HG03575 (cell line): ENCODE measurements at regions not wholly inside any gene's neighbourhood (a gene's known extent, or its start where the extent isn't known, plus 50 kb on each side); places are given as distances from the start of the nearest gene placed in this dataset.
A peak's percentile ranks its signal among the peaks of the same experiment; 100 is the strongest.

ENCODE experiments used
- ATAC-seq: cut with Tn5 transposase; IDR thresholded peaks from one replicate; pipeline ENCODE4 v1.9.1; 2021; ENCODE audit not compliant: unreplicated experiment, insufficient number of reproducible peaks, low FRiP score; ENCODE audit errors: extremely low read depth

DNA sequence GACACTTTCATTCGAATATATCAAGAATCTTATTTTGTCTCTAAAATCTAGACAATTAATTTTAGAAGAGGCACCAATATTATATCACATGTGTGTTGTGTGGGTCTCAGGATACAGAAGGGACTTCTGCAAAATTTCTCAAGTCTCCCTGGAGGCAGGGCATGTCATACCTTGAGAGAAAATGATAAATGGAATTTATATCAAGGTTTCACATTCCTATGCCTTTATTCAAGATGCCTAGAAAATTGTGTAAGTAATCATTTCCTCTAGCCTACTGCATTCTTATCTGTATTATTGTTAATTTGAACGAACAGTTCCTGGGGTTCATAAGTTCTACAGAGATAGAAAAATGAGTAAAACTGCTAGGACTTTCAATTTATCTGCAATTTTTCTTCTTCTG is 1247.9 kb downstream of the GRIK2 start:
- no peak for ATAC-seq

DNA sequence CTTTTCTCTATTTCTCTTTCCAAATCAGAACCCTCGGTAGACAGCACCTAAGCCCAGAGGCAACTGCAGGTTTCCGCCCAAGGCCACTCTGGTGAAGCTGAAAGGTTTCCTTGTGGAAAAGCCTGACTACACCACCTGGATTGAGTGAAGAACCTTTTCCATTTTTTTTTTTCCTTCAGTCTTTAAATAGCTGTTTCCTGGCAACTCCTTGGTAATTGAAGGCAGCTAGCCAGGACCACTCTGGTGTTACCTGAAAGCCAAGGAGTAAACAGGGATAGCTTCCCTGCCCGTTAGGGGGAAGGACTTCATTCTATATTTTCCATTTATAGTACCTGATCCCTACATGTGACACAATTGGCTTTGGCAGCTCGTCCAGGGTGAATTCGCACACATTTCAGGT is 1238.4 kb downstream of the GRIK2 start:
- no peak for ATAC-seq

DNA sequence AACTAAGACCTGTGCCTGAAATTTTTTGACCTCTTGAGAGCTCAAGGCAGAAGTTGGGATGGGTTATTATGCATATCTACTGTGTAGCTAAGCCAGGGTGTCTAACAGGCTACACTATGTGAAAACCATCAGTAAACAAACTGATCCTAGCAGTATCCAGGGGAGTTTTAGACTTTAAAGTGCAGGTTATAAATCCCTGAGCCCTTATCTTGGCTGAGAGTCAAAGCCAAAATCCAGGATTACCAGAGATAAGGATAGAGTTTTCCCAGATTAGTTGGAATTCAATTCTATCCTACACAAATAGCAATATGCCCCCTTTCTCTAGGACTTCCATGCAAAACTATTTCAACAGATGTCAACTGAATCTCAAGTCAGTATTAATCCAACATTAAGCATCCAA is 1229.7 kb downstream of the GRIK2 start:
- no peak for ATAC-seq

DNA sequence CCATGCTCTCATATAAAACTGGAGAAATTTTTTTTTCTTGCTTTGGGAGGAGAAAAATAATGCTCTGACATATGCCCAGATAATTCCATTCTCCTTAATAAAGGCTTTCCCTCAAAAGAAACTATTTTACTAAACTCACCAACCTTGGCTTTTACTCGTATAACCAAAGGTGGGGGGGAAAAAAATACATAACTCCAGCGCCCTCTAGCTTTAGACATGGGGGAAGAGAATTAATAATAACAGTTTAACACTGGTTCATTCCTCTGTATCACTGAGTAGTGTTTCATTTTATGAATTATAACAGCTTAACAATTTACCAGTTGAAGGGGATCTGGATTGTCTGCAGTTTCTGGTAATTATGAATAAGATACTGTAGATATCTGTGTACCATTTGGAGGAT is 1226.1 kb downstream of the GRIK2 start:
- no peak for ATAC-seq

DNA sequence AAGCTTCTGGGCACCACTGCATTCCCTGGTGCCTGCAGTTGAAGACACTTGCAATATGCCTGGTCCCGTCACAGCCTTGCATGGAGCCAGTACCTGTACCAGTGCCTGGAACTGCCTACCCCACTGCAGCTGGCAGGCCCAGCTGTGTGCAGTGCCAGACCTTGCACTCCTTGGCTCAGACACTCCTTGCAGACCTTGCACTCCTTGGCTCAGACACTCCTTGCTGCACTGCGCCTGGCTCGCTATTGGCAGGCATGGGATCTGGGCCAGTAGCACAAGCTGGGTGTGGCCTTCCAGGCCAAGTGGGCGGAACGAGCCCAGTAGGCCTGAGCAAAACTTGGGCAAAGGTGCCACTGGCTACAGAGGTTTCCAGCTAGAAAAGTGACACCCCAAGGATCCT is 1189.1 kb downstream of the GRIK2 start:
- no peak for ATAC-seq

DNA sequence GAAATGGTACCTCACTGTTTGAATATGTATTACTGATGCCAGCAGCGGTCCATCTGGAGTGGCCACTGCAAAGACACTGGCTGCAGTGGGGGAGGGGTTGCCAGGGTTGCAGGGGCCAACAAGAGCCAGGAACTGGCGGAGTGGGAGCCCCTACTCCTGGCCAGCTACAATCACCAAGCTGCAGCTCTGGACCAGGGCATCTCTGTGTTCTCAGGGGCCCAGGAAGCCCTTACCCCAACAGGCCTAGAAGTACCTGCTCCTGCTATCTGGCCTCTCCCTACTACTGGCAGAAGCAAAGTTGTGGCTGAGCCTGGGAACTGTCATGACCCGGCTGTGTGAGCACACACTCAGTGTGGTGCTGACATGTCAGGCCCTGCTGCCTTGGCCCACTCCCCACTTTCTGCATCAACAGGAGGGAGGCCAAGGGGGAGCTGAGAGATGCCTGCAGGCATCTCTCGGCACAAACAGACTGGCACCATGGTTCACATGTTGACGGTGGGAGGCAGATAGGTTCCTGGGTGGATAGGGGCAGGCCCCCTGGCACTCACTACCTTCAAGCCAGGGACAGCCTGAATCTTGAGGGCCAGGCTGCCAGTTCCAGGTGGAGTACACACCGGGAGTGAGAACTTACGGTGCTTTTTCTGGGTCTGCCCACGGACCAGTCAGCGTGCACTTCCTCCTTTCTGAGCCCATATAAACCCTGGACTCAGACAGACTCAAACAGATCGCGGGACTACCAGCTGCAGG is 1188.0 kb downstream of the GRIK2 start:
- no peak for ATAC-seq

DNA sequence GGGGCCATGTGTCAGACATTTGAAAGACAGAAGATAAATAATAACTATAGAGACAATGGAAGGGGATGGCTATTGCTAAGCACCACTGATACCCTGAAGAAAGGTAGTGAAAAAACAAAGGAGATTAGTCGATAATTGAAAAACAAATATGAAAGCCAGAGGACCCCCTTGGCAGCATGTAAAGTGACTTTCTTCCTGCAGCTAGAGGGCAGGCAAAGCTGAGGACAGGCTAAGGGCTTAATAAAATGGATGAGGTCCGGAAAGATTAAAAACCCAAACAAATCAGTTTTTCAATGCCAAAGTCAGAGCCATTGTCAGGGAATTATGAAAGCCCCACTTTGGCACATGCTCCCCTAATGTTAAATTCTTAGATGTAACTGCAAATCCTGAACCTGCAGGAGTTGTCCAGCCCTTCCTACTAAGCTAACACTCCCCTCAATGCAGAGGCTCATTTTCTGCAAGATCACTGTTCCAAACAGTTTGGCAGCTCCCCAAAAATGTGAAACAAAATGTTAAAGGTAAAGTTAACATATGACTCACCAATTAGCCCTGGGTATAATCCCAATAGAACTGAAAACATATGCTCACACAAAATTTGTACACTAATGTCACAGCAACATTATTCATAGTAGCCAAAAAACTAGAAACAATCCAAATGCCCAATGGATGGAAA is 1177.9 kb downstream of the GRIK2 start:
- no peak for ATAC-seq

DNA sequence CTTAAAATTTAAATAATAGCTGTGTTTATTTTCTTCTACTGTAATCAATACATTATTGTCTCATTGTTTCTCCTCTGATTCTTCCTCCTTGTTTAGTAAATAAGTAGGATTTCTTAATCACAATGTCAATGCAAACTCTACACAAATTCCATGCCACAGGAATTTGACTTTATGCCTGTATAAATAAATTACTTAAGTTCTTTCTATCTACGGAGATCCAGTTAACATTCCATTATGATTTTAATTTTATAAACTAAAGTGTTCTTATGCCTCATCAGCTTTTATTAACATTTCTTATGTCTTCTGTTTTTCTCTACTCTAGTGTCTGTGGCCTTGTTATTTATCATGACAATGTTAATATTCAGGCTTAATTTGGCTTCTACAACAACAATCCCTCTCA is 1169.2 kb downstream of the GRIK2 start:
- no peak for ATAC-seq

DNA sequence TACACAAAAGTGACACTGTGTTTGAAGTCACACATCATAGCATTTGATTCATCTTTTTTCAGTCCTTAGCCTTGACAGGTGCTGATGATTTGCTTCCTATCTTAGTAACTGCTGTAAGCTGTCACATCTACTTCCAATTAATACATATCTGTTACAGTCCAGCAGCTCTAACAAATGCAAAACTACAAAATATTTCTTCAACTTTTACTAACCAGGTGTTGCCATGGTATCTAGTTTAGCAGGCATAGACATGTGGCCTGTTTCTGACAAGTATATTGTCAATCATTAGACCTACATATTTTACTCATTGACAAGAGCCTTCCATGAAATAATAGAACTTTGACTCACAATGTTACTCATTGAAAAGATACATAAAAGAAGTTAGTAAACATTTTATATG is 1159.7 kb downstream of the GRIK2 start:
- no peak for ATAC-seq

DNA sequence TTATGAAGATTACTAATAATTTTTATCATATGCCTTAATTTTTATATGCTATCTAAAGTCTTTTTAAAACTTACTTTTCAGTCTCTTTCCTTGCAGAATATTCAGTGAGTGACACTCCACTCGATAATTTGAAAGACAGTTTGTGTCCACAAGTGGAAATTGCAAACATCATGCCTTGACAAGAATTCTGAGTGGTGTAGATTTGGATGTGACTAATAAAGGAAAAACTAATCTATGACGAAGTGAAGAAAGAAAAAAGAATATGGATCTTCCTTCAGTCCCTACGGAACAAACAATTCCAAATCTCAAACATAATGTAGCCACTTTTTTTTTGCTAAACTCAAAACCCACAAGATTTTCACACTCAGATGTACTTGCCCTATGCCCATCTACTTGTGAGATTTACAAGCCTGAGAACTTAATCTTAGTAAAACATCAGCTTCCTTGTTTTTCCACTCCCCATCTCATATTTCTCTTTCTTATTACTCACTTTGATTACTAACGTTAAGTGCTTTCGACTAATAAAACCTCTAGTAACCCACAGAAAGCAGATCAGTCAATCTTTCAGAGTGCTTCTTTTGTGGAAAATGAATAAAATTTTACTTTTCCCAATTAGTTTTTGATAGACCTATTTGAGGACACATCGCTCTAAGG is 1155.8 kb downstream of the GRIK2 start:
- ATAC-seq, result no peak

DNA sequence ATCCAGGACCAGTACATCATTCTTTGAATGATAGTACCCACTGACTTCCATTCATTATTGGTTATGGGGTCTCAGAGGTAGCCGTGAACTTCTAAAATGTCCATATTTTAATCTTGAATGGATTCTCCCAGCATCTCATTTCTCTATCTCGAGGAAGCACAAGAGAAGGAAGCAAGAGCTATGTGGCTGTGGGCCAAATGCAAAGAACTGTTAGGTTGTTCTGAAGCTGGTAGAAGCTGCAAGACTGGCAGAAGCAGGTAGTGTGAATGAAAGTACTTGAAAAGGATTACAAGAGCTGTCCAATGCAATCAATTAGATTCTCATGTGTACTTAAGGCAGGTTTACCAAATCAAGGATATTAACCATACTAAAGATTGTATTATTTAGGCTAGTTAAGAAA is 1131.8 kb downstream of the GRIK2 start:
- ATAC-seq, result no peak

DNA sequence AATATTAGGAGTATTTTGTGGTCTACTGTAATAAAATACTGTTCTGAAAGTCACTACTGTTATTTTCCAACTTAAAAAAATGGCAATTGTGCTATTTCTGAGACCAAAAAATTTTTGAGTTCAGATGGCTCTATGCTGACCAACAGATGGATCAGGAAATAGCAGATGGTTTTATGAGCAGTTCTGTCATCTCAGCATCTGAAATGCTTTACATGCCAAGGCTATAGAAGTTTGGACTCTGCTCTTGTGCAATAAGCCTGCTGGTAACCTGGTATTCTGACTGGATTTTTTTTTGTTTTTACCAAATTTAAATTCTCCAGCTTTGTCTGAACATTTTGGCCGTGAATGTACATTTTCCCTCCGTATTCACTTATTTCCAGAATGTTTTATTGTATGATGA is 1127.5 kb downstream of the GRIK2 start:
- no peak for ATAC-seq

DNA sequence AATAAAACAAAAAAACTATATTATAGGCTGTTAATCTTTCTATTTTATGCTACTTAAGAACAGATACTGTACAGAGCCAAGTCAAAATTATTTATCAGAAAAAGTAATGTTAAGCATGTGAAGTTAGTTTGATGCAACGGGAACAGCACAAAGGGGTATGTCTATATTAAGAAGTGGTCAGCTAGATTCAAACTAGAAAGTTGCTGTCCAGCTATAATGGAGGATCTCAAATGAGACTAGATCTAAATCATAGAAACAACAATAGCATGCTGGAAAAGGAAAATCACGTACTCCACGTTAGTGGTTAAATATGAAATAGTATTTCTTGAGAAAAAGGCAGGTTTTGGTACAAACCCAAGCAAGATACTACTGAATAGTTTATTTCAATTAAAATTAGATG is 1124.0 kb downstream of the GRIK2 start:
- ATAC-seq, result no peak

DNA sequence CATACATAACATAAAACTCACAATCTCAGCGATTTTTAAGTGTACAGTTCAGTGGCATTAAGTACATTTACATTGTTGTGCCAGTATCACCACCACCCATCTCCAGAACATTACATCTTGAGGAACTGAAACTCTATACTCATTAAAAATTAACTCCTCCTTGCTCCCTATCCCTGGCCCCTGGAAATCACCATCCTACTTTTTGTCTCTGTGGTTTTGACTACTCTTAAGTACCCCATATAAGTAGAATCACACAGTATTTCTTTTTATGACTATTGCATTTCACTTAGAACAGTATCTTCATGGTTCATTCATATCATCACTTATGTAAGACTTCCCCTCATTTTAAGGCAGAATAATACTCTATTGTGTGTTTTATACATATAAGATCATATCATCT is 1108.1 kb downstream of the GRIK2 start:
- ATAC-seq, result peak; percentile 57

DNA sequence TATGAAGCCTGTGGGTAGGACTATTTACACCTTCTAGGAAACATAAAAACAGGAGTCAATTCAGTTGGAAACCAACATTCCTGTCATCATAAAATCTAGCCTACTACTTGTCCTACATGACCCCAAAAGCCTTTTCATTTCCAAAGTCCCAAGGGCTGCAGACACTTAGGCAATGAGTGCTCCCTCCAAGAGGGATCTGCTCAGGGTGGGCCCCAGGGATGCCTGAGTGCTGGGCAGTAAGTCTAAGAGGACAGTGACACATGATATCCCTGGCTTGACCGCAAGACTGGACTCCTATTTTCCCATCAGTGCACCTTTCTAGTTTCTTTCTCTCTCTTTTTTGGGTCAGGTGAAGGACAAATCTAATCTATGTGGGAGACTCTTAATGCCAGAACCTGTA is 1101.3 kb downstream of the GRIK2 start:
- no peak for ATAC-seq

DNA sequence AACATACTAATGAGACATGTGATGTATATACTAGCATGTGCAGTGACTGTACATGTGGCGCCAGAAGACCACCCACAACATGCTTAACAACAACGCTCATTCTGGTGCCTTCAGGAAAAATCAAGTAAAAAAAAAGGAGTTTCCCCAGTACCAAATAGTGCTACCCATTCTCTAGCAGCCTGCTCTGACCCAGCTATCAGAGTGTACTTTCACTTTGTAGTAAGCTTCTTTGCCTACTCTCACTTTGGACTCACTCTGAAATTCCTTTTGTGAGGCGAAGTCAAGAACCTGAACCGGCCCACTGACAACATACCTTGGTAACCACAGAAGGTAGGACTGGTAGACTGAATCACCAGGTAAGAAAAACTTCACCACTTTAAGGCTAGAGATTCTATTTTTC is 1100.0 kb downstream of the GRIK2 start:
- no peak for ATAC-seq

DNA sequence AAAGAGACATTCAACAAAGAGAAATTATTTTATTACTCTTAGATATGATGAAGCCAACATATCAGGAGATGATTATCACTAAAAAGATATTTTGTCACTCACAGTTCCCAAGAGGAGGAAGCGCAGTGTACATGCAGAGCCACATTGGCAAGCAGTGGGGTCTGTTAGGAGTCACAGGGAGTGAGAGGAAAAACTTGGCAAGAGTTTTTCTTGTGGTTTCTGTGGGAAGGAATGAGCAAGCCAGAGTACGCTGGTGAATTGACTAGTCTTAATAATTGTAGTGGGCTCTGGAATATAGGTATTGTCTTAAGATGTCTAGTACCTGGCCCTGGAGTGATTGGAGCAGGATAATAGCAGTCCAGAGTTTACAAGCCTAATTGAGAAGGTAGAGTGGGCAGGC is 1095.2 kb downstream of the GRIK2 start:
- ATAC-seq, result no peak

DNA sequence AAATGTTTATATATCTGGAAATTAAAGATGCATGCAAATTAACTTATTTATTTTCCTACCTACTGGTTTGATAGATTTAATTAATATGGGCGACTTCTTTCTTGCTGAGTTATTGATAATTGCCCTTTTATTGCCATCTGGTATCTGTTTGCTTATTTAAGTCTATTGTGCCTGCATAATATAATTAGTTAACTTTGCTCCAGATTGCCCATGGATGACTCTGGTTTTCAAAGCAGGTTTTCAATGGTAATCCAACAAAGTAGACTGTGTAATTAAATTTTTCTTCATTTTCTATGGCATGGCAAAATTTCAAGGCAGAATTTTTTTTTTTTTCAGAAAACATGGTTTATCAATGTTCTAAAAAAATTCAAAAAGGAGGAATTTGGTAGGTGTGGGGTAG is 1092.0 kb downstream of the GRIK2 start:
- ATAC-seq, result no peak

DNA sequence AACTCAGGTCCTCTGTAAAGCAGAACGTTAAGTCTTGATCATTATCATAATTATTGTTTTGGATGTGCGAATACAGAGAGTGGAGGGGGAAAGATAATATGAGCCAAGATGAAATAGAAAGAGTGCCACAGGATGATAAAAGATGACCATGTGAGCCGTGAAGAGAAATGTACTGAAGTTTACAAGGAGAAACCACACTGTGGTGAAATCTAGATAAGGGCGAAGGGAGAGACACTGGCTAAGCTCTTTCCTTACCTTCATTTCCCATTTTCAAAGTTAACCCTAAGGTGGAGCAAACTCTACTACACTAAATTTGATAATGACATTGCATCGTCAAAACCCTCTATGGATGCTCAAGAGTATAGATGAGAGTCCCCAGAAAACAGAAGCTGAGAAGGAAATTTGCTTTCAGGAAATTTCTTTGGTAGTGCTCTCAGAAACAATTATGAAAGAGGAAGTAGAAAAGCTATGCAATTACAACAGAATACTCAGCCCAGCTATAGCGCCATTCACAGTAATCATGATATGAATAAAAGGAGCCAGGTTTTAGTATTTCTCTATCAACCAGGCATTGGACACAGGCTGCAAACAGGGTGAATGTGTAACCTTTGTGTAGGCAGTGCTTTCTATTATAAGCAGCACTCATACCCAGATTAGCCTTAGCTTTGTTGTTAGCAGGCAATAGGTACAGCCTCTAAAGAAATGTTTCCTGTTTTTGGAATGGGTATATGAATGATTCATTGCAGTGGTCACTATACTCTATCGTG is 1080.7 kb downstream of the GRIK2 start:
- no peak for ATAC-seq

DNA sequence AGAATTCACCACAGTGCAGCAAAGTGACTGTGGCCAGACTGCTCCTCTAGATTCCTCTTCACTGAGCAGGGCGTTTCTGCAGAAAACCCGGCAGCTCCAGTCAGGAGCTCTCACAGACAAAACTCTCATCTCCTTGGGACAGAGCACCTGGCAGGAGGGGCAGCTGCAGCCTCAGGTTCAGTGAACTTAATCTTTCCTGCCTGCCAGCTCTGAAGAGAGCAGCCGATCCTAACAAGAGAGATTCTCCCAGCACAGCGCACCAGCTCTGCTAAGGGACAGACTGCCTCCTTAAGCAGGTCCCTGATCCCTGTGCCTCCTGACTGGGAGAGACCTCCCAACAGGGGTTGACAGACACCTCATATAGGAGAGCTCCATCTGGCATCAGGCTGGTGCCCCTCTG is 1065.5 kb downstream of the GRIK2 start:
- ATAC-seq, result no peak
